ENCODE measurements at regions not wholly inside any gene's neighbourhood (a gene's known extent, or its start where the extent isn't known, plus 50 kb on each side); places are given as distances from the start of the nearest gene placed in this dataset.
"Not testable (repeated sequence)": the region's sequence is repeated elsewhere in the genome, so short reads cannot be mapped to it uniquely, and the experiment has no call there.

DNA sequence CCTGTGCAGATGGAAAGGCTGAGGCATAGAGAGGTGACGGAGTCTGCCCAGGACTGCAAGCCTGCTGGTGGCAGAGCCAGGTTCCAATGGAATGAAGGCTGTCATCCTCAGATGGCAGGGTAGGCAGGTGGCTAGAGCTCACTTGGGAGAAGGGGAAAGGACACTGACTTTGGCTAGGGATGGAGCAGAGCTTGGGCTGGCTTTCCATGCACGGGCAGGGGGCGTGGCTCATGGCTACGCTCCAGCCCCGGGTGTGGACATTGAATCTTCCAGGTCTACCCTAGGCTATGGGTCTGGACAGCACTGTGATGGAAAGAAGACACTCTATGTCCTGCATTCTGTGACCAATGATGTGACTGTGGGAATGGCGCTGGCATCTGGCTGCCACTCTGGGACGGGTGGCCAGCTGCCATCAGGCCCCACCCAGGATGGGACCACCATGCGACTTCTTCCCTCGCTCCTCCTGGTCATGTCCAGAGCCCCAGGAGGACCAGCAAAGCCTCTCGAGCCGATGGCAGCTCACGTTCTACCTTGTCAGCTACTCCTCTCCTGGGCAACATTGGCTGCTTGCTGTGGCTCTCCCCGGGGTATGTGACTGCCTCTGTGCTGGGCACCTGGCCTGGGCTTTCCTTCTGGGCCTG, 398.7 kb downstream of the TMEM121 start:
- intact Hi-C loops (cut with DNase I): no loop called here
- 62 to 74% methylated on average over 13 of the region's 13 CpGs for WGBS, 2 donors
- DNase-seq (no peak), FAIRE-seq (no peak), ATAC-seq (no peak)
- Histone ChIP-seq H3K27me3 (no peaks in the 10 kb centered on the region), H3K36me3 (no peaks in the 10 kb centered on the region), H3K9me3 (no peaks in the 10 kb centered on the region), H3K27ac (no peak overlapping the region), H3K4me1 (no peaks in the 10 kb centered on the region), H3K4me3 (no peak overlapping the region)
- TF ChIP-seq CTCF (IDR thresholded peaks at IDR 0.05): no peak

DNA sequence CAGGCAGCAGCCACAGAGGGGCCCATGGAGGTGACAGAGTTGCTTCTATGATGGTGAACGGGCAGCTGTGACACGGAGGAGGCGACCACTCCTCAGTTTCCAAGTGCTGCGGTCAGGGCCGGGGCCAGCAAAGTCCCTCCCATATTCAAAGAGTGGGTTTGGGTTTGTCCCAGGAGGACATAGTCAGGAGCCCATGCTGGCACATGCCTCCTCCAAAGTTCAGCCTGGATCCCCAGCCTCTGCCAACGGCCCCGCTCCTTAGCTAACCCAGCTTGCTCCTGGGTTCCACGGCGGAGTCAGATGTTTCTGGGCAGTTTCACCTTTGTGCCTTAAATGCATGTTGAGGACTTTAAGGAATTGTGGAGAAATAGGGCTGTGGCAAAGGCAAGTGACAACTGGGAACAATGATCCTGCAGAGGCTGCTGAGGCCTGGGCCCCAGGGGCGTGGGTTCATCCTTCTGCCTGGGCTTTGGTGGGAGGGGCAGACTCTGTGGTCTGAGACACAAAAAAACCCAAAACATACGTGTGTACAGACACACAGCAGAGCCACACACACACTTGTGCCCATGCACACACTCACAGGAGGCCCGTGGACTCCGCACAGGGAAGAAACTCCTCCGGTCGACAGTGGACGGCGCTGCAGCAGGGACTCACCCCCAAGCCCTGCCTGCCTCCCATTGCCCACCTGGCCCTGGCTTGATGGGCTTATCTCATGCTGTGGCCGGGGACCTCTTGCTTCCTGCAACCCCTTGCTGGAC, 399.4 kb downstream of the TMEM121 start:
- H3K9me3 ChIP-seq: no peaks in the 10 kb centered on the region
- 79 to 82% methylated on average over 18 of the region's 18 CpGs for WGBS, 2 donors
- intact Hi-C loops (cut with DNase I): no loop called here
- H3K4me3 ChIP-seq: no peak overlapping the region
- DNase-seq (peak in 1 of 6 donors; percentile 34), FAIRE-seq (no peak), ATAC-seq (no peak)
- H3K36me3 ChIP-seq: no peaks in the 10 kb centered on the region
- no peak for TF ChIP-seq CTCF (IDR thresholded peaks at IDR 0.05)
- no peak overlapping the region for H3K27ac ChIP-seq
- H3K27me3 ChIP-seq: no peaks in the 10 kb centered on the region
- H3K4me1 ChIP-seq: no peaks in the 10 kb centered on the region

DNA sequence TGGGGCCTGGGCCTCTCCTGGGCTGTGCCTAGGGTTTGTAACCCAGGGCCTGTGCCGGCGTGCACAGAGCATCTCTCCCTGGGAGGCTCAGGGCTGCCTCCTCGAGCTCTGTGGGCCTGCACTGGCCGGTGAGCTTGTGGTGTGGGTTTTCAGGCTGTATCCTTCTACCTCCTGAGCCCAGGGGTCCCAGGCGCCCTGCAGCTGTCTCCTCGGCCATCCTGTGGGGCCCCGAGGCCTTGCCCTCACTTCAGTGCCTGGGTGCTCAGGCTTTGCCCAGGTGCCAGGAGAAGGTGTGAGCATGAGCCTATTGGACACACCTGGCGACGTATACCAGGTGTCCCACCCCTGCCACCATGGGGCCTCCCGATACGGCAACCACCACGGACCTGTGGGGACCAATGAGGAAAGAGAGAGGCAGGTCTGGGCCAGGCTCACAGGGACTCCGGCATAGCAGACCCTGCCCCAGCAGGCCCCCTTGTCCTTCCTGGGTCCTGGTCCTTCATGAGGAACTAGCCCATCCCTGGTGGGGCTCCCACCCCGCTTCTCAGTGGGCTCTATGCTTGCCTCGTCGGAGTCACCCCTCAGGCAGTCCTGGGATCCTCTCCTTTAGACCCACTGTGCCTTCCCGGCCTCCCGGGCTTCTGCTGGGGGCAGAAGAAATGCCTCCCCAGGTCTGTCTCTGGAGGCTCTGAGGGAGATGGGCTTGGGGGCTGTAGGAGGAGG, 400.2 kb downstream of the TMEM121 start:
- WGBS, 2 donors: 70 to 79% methylated on average over 18 of the region's 18 CpGs
- FAIRE-seq (no peak), DNase-seq (peak in 2 of 6 donors; percentile 51 to 53), ATAC-seq (no peak)
- TF ChIP-seq CTCF (IDR thresholded peaks at IDR 0.05): no peak
- no peaks in the 10 kb centered on the region for H3K36me3 ChIP-seq
- no peak overlapping the region for H3K4me3 ChIP-seq
- no peaks in the 10 kb centered on the region for H3K27me3 ChIP-seq
- intact Hi-C loops (cut with DNase I): no loop called here
- H3K9me3 ChIP-seq: no peaks in the 10 kb centered on the region
- no peak overlapping the region for H3K27ac ChIP-seq
- no peaks in the 10 kb centered on the region for H3K4me1 ChIP-seq

DNA sequence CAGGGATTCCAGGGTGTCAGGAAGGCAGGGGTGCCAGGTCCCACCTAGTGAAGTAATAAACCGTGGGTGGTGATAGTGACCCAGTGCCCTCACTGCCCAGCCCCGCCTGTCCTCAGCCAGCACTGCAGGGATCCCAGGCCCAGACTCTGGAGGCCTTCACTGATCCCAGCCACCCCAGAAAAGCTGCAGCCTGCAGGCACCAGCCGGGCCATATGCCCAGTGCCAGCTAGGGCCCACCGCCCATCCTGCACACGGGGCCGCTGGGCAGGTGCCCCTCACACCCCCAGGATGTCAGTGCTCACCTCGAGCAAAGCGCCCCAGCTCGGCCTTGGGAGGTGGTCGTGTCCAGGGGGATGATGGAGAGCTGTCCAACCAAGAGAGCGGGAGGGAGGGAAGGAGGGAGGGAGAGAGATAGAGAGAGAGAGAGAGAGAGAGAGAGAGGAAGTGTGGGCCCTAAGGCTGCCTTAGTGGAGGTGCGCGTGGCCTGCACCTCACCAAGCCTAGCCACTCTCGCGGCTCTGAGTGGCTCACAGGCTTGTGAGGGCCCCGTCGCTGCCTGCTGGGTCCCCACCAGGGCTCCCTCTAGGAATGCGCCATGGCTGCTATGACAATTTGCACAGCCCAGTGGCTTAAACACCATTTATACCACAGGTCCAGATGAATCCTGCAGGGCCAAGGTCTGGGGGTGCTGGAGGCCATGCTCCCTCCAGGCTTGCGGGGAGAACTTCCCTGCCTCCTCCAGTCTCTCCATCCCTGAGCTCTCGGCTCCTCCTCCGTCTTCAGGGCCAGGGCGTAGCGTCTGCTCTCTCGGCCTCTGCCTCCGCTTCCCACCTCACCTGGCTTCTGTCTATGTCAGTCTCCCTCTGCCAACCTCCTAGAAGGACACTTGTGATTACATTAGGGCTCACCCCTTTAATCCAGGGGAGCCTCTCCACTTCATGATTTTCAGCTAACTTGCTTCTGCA, 401.0 kb downstream of the TMEM121 start:
- H3K27me3 ChIP-seq: no peaks in the 10 kb centered on the region
- intact Hi-C loops (cut with DNase I): no loop called here
- no peak overlapping the region for H3K4me3 ChIP-seq
- H3K27ac ChIP-seq: no peak overlapping the region
- peak in 1 of 6 donors; percentile 40 for DNase-seq
- no peak for FAIRE-seq
- TF ChIP-seq CTCF (IDR thresholded peaks at IDR 0.05): no peak
- H3K36me3 ChIP-seq: no peaks in the 10 kb centered on the region
- WGBS, 2 donors: 63 to 79% methylated on average over 23 to 25 of the region's 25 CpGs
- H3K4me1 ChIP-seq: no peaks in the 10 kb centered on the region
- ATAC-seq: no peak
- no peaks in the 10 kb centered on the region for H3K9me3 ChIP-seq

GRCh38 chr14:105928171-105929111, 402.1 kb downstream of the TMEM121 start:
- H3K36me3 ChIP-seq; ATAC-seq; H3K27me3 ChIP-seq; H3K9me3 ChIP-seq; FAIRE-seq; intact Hi-C loops (cut with DNase I); H3K4me1 ChIP-seq; H3K4me3 ChIP-seq; H3K27ac ChIP-seq: not testable (repeated sequence)
- 62 to 72% methylated on average over 23 of the region's 23 CpGs for WGBS, 2 donors
- peak in 2 of 6 donors; percentile 50 to 51 for DNase-seq
